Activated CD4-positive, alpha-beta T cell treated with anti-CD3 and anti-CD28 coated beads, Interleukin-10, Interleukin-2, amounts not matched to agents 100 ng/mL and 50 ng/mL, durations not matched to agents 16 hours and 8 hours (primary cell): ENCODE measurements at regions not wholly inside any gene's neighbourhood (a gene's known extent, or its start where the extent isn't known, plus 50 kb on each side); places are given as distances from the start of the nearest gene placed in this dataset.
"Not testable (repeated sequence)": the region's sequence is repeated elsewhere in the genome, so short reads cannot be mapped to it uniquely, and the experiment has no call there.

Source experiments
- DNase-seq: peaks from one replicate; pipeline ENCODE4 v3.0.0-alpha.2; 2020

- no peak for DNase-seq
These were observed 766.3 kb downstream of the DNAJB9 start for GRCh38 chr7:109335951-109336350.

GRCh38 chr7:109336531-109336930 is 766.9 kb downstream of the DNAJB9 start:
- DNase-seq: no peak

GRCh38 chr7:109343678-109344077 is 774.0 kb downstream of the DNAJB9 start:
- no peak for DNase-seq

GRCh38 chr7:109351493-109351892 is 781.8 kb downstream of the DNAJB9 start:
- no peak for DNase-seq

GRCh38 chr7:109354000-109354399 is 784.3 kb downstream of the DNAJB9 start:
- no peak for DNase-seq

- DNase-seq: no peak
These were observed 784.9 kb downstream of the DNAJB9 start for GRCh38 chr7:109354552-109354951.

GRCh38 chr7:109375823-109376222 is 806.1 kb downstream of the DNAJB9 start:
- DNase-seq: no peak

GRCh38 chr7:109376576-109376975 is 806.9 kb downstream of the DNAJB9 start:
- DNase-seq: no peak

- DNase-seq: no peak
These were observed 807.6 kb downstream of the DNAJB9 start for GRCh38 chr7:109377076-109377884.

GRCh38 chr7:109386959-109387358 is 817.3 kb downstream of the DNAJB9 start:
- DNase-seq: no peak

- no peak for DNase-seq
These were observed 817.9 kb downstream of the DNAJB9 start for GRCh38 chr7:109387530-109387929.

- no peak for DNase-seq
These were observed 821.6 kb downstream of the DNAJB9 start for GRCh38 chr7:109391240-109391639.

GRCh38 chr7:109402107-109402506 is 832.4 kb downstream of the DNAJB9 start:
- no peak for DNase-seq

GRCh38 chr7:109407756-109408155 is 838.1 kb downstream of the DNAJB9 start:
- DNase-seq: no peak

GRCh38 chr7:109437957-109438356 is 868.3 kb downstream of the DNAJB9 start:
- DNase-seq: no peak

GRCh38 chr7:109449760-109450159 is 880.1 kb downstream of the DNAJB9 start:
- no peak for DNase-seq

- no peak for DNase-seq
These were observed 886.4 kb downstream of the DNAJB9 start for GRCh38 chr7:109456116-109456515.

- no peak for DNase-seq
These were observed 890.6 kb downstream of the DNAJB9 start for GRCh38 chr7:109460296-109460695.

GRCh38 chr7:109462171-109462570 is 892.5 kb downstream of the DNAJB9 start:
- no peak for DNase-seq

- DNase-seq: not testable (repeated sequence)
These were observed 898.1 kb downstream of the DNAJB9 start for GRCh38 chr7:109467729-109468128.

GRCh38 chr7:109473172-109473571 is 903.5 kb downstream of the DNAJB9 start:
- no peak for DNase-seq

- no peak for DNase-seq
These were observed 906.7 kb downstream of the DNAJB9 start for GRCh38 chr7:109476409-109476808.

- no peak for DNase-seq
These were observed 909.7 kb downstream of the DNAJB9 start for GRCh38 chr7:109479388-109479787.

- not testable (repeated sequence) for DNase-seq
These were observed 920.9 kb downstream of the DNAJB9 start for GRCh38 chr7:109490607-109491006.

- no peak for DNase-seq
These were observed 927.4 kb downstream of the DNAJB9 start for GRCh38 chr7:109497053-109497452.
